Suprapubic skin (tissue), 4 donors: ENCODE measurements at regions not wholly inside any gene's neighbourhood (a gene's known extent, or its start where the extent isn't known, plus 50 kb on each side); places are given as distances from the start of the nearest gene placed in this dataset.

Source experiments
- EP300 ChIP-seq: sonication (generic); formaldehyde crosslinking; IDR thresholded peaks from one replicate; pipeline ENCODE4 v1.6.1; 2017; ENCODE audit warnings: antibody characterized with exemption
- POLR2A ChIP-seq, 2 donors: fragments of 450-650 bp; IDR thresholded peaks; one replicate each; pipeline ENCODE4 v1.6.1; 2017; ENCODE audit warnings: antibody characterized with exemption in 2 of 2, mild to moderate bottlenecking in 2 of 2, moderate library complexity in 2 of 2
- POLR2AphosphoS5 ChIP-seq, 3 donors: sonication (generic); formaldehyde crosslinking; IDR thresholded peaks; one replicate each; pipeline ENCODE4 v1.6.1; 2017; ENCODE audit warnings: antibody characterized with exemption in 3 of 3
- TF ChIP-seq, protein P1 (sequence below), 2 donors: fragments of 200-600 bp in 1 of 2; fragments of 450-650 bp in 1 of 2; sonication (generic) in 1 of 2; IDR thresholded peaks; one replicate each; pipeline ENCODE4 v1.5.1; 2016 to 2019; ENCODE audit warnings: antibody characterized with exemption in 2 of 2, mild to moderate bottlenecking in 1 of 2, moderate library complexity in 1 of 2

DNA sequence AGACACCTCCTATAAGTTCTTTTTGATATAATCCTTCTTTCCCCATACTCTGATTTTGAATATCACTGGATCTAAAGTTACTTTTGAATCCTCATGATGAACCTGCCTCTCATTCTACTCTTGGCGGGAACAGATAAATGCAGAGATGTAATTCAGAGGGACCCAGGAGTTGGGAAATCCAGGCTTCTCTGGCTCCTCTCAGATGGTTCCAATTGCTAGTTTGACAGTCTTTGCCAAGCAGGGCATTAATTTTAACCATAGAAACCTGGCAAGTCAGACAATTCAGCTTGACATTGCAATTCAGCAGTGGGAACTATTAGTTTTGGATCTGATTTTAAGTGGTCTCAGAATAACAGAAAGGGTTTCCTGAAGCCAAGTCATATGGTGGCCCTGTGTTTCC lies 67.3 kb upstream of the KLF12 start:
- TF ChIP-seq POLR2A (IDR thresholded peaks at IDR 0.05) (no peak), POLR2AphosphoS5 (IDR thresholded peaks at IDR 0.05) (no peak), EP300 (no peak)
- TF ChIP-seq, protein P1, sequence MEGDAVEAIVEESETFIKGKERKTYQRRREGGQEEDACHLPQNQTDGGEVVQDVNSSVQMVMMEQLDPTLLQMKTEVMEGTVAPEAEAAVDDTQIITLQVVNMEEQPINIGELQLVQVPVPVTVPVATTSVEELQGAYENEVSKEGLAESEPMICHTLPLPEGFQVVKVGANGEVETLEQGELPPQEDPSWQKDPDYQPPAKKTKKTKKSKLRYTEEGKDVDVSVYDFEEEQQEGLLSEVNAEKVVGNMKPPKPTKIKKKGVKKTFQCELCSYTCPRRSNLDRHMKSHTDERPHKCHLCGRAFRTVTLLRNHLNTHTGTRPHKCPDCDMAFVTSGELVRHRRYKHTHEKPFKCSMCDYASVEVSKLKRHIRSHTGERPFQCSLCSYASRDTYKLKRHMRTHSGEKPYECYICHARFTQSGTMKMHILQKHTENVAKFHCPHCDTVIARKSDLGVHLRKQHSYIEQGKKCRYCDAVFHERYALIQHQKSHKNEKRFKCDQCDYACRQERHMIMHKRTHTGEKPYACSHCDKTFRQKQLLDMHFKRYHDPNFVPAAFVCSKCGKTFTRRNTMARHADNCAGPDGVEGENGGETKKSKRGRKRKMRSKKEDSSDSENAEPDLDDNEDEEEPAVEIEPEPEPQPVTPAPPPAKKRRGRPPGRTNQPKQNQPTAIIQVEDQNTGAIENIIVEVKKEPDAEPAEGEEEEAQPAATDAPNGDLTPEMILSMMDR (IDR thresholded peaks at IDR 0.05) = no peak
